Suppressor macrophage treated with lipopolysaccharide for 1 hour (primary cell): ENCODE measurements at regions not wholly inside any gene's neighbourhood (a gene's known extent, or its start where the extent isn't known, plus 50 kb on each side); places are given as distances from the start of the nearest gene placed in this dataset.

ENCODE experiments used
- DNase-seq, 3 donors: peaks; one replicate each; pipeline ENCODE4 v3.0.0-alpha.2; 2020 to 2022

DNA sequence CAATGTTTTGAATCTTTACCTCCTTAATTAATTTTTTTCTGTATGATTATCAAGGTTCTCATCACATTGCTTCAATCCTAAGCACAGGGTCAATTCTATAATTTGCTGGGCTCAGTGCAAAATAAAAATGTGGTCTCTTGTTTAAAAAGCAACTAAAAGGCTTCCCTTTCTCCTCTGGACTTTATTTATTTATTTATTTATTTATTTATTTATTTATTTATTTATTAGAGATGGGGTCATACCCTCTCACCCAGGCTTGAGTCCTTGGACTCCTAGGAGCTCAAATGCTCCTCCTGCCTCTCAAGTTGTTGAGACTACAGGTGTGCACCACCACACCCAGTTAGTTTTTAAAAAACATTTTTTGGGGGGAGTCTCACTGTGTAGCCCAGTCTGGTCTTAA is 710.1 kb upstream of the REG3G start:
- no peak for DNase-seq

DNA sequence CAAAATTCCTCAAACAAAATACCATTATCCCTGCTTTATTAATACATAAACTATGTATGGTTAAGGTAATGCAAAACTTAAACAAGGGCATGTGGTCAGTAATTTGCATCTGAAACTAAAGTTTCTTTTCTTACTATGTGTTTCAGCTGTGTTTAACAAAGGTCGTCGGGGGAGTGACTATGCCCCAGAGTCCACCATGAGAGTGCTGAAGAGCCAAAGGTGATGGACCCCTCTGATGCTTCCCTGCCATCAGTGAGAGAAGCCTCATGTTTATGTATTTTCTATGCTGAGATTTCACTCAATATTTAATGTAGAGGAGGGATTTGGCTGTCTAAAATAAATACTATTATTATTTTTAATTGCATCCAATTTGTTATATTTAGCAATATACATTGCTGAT is 707.2 kb upstream of the REG3G start:
- no peak for DNase-seq

DNA sequence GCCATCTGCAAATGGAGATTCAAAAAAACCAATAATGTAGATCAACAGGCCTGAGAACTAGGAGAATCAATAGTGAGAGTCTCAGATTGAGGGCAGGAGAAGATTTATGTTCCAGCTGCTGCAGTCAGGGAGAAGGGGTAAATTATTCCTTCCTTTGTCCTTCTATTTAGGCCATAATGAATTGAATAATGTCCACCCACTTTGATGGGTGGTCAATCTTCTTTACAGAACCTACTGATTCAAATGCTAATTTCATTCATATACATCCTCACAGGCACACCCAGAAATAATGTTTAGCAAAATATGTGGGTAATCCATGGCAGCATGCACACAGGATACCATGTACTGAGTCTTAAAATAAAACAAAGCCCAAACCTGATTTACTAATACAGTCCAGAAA is 695.3 kb upstream of the REG3G start:
- DNase-seq, result no peak

DNA sequence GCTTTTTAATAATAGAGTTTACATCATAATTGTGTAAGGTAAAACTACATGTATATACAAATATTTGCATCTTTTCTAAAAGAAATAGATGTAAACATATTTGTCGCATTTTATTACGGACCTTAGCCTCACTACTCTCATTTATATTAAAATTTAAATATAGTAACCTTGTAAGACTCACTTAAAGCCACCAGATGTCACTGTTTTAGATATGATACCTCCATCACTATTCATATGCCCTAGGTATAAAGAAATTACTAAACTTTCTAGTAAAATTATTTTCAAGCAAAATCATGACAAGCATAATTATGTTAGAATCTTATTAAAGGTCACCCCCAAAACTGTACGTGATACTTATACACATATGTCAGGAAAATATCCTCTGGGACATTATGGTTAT is 674.3 kb upstream of the REG3G start:
- peak in 2 of 3 donors; percentile 14 to 30 for DNase-seq

DNA sequence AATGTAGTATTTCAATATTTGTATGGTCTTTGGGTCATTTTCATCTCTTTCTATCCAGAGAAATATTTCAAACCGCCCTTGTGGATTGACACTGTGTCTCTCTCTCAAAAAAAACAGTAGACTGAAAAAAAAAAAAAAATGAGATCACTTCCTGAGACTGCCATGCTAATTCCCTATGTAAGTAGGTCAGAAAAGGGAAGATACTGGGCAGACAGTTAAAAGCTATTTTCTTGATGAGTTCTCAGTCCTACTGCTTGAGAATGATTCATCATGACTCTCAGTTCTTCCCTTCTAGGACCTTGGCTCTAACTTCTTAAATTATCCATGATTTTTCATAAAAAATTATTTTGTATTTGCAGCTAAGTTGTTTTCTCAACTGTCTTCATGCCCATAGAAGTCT is 672.3 kb upstream of the REG3G start:
- peak in 1 of 3 donors; percentile 19 for DNase-seq

DNA sequence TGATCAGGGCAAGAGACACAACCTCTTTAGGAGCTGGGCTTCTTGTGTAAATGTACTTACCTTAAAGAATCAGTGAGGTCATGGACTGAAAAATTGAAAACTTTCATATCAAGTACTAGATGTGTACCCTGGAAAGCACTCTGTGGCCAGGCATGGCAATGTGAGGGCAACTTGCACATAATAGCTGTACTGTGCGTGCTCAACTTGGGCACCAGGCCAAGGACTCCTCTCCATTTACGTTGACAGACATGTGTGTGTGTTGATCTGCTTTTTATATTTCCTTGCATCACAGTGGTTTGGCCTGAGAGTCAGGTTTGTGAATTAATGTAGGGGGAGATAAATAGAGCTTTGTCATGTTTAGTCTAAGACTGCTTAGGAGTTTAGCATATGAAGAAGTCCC is 669.5 kb upstream of the REG3G start:
- no peak for DNase-seq

DNA sequence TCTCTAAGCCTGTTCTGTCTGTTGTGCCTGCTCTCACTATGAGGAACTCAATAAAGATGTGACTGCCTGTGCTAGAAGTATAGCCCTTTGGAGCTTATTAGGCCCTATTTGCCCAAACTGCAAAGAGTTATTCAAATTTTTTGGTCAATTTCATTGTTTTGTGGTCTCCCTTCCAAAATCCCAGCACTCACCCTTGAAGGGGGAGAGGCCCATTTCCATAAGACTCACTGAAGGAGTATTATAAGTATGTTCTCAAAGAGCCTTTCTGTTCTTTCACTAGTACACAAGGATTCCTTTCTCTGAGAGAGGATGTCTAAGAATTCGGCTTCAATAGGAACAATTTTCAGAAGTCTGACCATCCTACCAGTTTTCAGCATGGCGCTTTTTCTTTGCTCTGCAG is 641.9 kb upstream of the REG3G start:
- DNase-seq, result no peak

DNA sequence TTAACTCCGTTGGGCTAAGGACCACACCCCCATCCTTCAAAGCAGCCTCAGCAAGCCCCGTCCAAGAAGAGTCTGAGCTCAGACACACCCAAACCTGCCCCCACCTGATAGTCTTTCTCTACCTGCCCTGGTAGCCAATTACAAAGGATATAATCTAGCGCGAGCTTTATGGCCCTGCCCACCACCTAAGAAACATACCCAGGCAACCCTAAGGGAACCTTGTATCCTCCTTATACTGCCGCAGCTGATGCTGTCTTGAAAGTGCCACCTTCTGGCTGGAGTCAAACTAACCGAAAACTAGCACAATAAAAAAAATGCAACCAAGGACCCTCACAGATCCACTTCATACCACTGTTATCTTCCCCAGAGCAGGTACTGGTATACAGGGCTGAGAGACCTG is 628.3 kb upstream of the REG3G start:
- DNase-seq, result no peak

DNA sequence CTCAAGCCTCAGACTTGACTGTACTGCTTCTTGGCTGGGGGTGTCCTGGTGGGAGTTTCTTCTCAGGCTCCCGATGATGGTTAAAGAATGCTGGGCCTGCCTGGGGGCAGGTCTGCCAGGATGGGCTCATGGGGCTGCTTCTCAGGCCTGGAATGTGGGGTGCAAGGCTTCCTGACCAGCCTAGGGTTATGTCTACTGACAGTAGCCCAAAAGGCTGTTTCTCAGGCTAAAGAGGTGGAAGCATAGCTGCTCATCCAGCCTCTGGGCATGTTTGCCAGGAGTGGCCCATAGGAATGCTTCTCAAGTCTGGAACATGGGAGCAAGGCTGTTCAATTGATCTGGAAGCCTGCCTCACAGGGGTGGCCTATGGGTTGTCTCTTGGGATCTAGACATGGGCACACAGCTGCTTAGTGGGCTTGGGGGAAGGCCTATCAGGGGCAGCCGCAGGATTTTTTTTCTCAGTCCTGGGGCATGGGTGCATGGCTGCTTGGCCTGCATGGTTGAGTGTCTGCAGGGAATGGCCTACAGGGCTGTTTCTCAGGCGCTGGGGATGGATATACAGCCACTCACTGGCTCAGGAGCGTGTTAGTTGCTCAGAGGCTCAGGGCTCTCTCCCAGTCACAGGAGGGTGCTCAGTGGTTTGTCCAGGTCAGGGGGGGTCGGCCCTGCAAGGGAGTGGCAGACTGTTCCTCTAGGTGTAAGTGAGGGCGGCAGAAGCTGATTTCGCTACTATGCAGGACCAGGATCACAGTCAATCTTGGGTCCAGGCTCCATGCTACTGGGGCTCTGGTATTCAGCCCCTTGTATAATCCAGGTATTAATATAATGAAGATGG is 617.3 kb upstream of the REG3G start:
- no peak for DNase-seq

DNA sequence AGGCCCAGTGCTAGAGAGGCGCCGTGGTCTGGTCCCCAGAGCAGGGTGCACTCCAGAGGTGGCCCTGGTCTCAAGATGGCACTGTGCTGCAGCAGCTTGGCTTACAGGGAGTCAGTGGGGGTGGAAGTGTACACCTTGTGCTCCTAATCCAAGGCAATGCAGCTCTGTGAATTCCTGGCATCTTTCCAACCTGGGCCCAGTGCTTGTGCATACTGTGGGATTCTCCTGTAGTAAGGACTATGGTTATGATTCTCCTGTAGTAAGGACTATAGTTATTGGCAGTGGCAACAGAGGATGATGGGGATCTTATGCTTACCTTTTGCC is 616.7 kb upstream of the REG3G start:
- DNase-seq, result no peak

DNA sequence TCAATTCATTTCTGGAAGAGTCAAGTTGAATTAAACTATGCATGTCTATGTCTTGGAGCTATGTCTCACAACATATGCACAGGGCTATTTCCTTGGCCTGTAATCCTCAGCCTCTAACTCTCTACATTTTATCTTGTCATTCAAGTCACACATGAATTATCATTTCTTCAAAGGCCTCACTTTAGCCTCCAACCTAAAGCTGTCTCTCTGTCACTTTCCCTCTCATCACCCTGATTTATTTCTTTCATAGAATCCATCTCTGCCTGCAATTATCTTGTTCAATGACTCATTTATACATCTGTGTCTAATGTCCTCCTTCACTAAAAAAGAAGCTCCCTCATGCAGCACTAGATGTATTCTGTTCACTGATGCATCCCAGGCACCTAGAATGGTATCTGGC is 614.2 kb upstream of the REG3G start:
- no peak for DNase-seq

DNA sequence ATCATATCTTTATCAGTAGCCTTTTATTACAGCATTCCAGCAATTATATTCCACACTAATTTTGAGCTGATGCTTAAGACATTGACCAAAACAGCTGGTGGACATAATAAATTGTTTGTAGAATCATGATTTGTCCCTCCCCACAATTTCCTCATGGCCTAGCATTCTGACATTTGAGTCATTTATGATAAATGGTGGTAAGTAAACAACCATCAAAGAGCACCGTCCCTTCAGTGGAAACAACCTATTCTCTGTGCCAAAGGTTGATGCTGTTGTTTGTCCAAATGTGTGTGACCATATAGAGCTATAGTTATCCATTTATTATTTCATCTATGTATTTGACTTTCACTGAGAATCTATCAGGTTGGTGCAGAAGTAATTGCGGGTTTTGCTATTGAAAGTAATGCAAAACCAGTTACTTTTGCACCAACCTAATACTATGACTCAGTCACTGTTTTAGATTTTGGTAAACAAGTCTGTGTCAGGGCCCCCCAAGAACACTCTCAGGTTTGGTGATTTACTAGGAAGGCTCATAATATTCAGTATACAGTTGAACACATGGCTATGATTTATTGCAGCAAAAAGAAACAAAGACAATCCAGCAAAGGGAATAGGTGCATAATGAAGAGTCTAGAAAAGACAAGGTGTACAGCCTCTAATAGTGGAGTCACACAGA is 608.7 kb upstream of the REG3G start:
- DNase-seq, result no peak

DNA sequence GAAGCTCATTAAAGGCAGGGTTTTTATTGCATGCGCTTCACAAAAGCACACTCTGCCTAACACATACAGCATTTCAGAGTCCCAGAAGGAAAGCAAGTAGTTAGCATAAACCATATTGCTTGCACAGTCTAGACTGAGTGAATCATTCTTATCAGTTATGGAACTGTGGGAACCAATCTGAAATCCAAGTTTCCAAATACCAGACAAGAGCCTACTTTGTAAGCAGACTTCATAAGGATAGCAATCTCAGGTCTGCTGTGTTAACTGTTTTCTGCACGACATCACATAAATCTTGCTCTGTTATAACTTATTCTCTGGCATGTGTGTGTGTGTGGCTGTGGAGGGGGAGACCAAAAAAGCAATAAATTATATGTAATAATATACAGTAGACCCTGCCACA is 608.1 kb upstream of the REG3G start:
- no peak for DNase-seq

DNA sequence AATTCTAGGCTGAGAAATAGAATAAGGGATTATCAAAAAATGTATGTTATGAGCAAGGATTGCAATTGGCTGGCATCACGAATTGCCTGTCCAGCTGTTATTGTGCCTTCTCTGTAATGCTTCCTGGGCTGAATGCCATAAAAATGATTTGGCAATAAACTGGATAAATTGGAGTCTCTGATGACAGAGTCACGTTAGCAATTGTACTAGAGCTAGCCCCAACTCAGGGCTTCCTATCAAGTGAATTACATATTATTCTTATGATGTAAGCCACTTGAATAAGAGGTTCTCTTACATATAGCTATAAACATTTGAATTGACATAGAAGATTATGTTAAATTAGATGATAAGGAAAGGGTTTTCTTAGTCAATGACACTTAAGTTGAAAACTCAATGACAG is 607.5 kb upstream of the REG3G start:
- DNase-seq, result no peak

DNA sequence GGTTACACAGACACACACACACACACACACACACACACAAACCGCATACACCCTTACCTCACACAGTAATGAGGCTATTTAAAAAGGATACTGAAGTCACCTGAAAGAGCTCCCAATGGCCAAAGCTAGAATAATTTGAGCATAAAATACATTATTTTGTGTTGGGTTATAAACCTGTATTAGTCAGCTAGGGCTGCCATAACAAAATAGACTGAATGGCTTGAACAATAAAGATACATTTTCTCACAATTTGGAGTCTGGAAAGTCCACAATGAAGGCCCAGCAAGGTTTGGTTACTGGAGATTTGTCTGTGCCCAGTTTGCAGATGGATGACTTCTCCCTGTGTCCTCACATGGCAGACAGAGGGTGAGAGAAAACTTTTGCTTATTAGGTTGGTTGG is 605.4 kb upstream of the REG3G start:
- no peak for DNase-seq

DNA sequence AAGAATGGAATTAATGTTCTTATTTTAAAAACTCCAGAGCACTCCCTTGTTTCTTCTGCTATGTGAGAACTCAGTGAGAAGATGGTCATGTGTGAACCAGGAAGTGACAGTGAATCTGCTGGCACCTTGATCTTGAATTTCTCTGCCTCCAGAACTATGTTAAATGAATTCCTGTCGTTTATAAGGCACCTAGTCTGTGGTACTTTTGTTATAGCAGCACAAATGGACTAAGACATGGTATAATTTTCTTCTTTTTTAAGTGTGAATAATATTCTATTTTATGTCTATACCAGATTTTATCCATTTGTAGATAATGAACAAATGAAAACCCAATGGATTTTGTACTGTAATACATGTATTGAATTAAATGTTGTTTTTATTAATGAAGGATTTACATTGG is 601.9 kb upstream of the REG3G start:
- DNase-seq, result no peak

DNA sequence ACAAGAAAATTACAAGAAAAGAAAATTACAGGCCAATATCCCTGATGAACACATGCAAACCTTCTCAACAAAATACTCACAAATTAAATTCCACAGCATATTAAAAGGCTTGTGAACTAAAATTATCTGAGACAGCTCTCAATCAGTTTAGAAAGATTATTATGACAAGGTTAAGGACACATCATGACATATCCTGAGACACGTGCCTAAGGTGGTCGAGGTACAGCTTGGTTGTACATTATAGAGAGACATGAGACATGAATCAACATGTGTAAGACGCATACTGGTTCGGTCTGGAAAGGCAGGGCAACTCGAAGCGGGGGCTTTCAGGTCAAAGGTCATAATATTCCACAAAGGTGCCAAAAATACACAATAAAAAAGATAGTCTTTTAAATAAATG is 598.3 kb upstream of the REG3G start:
- no peak for DNase-seq

DNA sequence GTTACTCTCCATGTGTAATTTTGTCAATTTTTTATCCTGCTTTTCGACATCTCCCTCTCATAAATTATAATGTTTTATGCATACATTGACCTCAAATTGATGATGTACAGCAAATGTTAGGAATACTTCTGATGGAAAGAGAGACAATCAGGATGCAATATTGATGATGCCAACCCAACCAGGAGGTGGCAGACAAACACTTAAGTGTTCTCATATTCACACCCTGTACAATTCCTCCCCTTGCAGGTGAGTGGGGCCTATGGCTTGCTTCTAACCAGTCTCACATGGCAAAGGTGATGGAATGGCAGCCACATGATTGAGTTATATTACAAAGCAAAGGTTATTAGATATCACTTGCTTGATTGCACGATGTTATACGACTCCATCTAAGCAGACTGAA is 594.3 kb upstream of the REG3G start:
- DNase-seq, result no peak

DNA sequence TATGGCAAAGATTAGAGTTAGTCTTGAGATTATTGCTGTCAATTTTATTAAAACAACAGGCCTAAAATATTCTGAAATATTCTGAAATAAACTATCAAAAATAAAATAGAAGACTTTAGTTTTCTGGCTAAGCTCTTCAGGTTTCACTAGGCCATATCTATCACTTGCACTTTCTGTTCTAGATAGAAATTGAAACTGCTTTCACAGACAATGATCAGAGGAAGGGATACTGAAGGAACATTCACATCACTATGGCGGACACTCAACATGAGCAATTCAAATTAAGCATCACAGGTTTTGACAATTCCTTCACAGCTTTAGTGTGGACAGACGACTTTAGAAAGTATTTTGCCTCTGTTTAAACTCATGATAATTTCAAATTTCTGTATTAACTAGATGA is 586.4 kb upstream of the REG3G start:
- DNase-seq, result no peak

DNA sequence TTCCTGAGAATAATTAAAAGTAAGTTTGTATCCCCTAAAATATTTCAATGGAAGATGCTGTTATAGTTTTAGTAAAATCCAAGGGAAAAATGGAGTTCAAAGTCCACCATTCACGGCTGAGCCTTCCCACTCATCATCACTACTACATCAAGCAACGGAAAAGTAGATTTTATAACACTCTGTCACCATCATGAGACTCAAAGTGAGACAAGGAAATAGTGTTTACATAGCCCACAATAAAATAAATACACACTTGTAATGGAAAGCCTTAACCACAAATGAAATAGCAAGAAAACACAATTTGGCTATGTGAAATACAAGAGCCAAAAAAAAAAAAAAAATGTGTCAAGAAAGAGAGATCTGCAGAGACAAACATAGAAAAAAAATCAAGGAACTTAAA is 569.9 kb upstream of the REG3G start:
- no peak for DNase-seq

DNA sequence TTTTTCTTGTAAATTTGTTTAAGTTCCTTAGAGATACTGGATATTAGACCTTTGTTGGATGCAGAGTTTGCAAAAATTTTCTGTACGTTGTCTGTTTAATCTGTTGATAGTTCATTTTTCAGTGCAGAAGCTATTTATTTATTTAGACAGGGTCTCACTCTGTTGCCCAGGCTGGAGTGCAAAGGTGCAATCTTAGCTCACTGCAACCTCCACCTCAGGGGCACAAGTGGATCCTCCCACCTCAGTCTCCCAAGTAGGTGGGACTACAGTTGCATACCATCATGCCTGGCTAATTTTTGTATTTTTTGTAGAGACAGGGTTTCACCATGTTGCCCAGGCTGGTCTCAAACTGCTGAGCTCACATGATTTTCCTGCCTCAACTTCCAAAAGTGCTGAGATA is 568.2 kb upstream of the REG3G start:
- DNase-seq, result no peak

DNA sequence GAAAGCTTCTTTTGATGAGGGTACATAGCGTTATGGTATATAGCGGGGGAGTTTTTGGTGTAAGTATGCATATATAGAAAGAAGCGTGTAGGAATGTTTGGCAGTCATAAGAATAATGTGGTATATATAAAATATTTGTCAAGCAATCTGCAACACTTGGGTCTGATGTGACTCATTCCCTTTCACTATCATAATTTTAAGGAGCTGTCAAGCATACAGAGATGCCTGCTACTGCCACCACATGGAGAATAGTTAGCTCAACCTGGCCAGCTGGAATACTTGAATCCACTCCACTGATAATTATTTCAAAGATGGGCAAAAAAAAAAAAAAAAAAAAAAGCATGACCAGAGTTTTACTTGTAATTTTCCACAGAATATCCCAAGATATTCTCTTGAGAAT is 559.8 kb upstream of the REG3G start:
- no peak for DNase-seq

DNA sequence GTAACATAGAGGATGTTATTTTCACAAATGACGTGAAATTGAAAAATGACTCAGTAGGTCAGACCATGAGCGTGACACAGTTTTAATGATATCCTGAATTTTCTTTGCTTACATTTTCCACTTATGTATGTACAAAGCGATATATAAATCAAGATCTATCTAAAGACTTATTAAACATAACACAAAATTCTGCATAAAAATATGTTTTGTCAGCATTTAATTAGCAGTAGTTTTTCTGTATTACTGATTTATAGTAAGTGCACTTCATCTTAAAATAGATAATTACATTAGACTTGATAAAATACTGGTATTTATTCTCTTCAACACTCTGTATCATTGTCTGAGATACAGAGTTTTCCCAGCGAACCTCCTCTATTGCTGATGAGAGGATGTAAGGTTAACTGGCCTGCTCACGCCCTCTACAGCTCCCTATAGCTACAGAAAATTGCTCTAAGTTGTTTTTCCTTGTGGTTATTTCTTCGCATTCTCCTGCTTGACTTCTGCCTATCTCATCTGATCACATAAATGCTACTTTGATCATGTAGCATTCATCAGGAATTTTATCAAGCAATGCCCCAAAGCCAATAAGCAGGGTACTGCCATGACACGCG is 548.8 kb upstream of the REG3G start:
- no peak for DNase-seq

DNA sequence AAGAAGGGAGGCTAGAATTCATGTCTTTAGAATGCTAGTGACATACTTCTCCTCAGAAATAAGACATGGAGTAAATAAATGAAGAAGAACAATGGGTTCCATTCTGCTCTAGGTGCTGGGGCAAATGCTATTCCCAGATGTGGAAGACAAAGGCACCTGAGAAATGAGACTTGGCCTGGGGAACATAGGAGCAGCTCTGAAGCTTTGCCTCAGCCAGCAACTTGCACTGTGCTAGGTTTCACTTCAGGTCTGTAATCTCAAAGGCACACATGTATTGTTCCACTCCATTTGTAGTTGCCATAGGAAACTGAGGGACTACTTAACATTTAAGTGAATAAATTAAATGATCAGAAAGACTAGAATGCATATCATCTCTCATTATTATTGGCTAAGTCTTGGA is 538.9 kb upstream of the REG3G start:
- DNase-seq, result no peak

DNA sequence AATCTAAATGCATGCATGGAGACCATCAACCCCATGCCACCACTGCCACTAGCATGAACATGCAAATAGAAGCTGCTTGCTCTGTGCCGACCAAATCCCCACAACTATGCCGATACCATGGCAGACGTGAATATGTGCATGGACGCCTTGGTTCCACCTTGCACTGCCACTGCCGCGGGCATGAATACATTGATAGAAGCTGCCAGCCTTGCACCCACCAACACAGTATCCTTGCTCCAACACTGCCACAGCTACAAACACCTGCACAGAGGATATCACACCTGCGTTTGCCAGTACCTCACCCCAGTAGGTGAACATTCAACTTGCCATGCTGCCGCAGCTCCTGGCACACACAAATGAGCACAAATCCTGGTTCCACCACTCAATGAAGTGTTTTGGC is 527.4 kb upstream of the REG3G start:
- DNase-seq, result no peak
